ENCODE measurements at regions not wholly inside any gene's neighbourhood (a gene's known extent, or its start where the extent isn't known, plus 50 kb on each side); places are given as distances from the start of the nearest gene placed in this dataset.

GRCh38 chr2:34368304-34368703 is 769.2 kb upstream of the FAM98A start:
- no peak for DNase-seq
- no peaks in the 10 kb centered on the region for H3K9me3 ChIP-seq
- H3K36me3 ChIP-seq, result no peaks in the 10 kb centered on the region
- no peaks in the 10 kb centered on the region for H3K27me3 ChIP-seq
- H3K4me3 ChIP-seq, result no peak overlapping the region

DNA sequence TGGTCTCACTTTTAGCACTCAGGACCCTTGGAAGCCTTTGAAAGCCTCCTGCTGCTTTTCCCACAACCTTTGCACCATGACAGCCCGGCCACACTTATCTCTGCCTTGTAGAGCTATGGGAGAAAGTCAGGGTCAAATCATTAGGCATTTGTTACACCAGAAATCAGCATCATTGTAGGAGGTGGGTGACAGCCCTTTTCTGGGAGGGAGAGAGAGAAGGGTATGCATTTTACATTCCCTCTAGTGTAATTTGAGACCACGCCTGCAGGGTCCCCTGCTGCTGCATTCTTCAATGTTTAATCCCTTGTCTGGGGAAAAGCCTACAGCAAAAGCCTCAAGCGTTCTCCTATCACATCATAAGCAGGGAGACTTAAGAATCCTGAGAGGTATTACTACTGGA is 766.8 kb upstream of the FAM98A start:
- DNase-seq, result no peak
- H3K9me3 ChIP-seq, result no peaks in the 10 kb centered on the region

GRCh38 chr2:34365512-34365911 is 766.4 kb upstream of the FAM98A start:
- DNase-seq, result no peak
- no peak overlapping the region for H3K4me3 ChIP-seq
- no peaks in the 10 kb centered on the region for H3K36me3 ChIP-seq
- H3K9me3 ChIP-seq, result no peaks in the 10 kb centered on the region
- no peaks in the 10 kb centered on the region for H3K27me3 ChIP-seq

More for the DNA sequence above, 766.8 kb upstream of the FAM98A start:
- H3K27me3 ChIP-seq, result no peaks in the 10 kb centered on the region
- no peak overlapping the region for H3K4me3 ChIP-seq
- H3K36me3 ChIP-seq, result no peaks in the 10 kb centered on the region

- no peaks in the 10 kb centered on the region for H3K36me3 ChIP-seq
- no peak for DNase-seq
These were observed 754.5 kb upstream of the FAM98A start for GRCh38 chr2:34353509-34354113.

DNA sequence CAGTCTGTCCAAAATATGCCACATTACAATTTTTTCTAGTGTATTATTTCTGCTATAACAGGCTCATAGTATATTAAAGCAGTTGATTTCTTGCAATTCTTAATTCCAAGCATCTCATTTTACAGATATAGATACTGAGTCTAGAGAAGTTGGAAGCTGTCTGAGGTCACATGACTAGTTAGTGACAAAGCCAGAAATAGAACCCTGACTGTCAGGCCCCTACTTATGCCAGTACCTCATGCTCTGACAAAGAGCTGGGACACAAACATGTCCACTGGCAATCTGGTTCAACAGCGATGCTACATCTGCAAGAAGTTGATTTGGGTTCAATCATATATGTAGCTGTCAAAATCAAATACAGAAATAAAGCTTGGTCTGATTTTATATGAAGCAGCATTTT is 750.4 kb upstream of the FAM98A start:
- H3K36me3 ChIP-seq, result no peaks in the 10 kb centered on the region
- H3K4me3 ChIP-seq, result no peak overlapping the region
- no peaks in the 10 kb centered on the region for H3K27me3 ChIP-seq
- no peak for DNase-seq
- no peaks in the 10 kb centered on the region for H3K9me3 ChIP-seq

More at GRCh38 chr2:34353509-34354113, 754.5 kb upstream of the FAM98A start:
- no peak overlapping the region for H3K4me3 ChIP-seq
- no peaks in the 10 kb centered on the region for H3K27me3 ChIP-seq
- H3K9me3 ChIP-seq, result no peaks in the 10 kb centered on the region

GRCh38 chr2:34345030-34345429 is 745.9 kb upstream of the FAM98A start:
- no peaks in the 10 kb centered on the region; the same call in 1 of the 2 replicates for H3K27me3 ChIP-seq
- H3K36me3 ChIP-seq, result no peaks in the 10 kb centered on the region
- H3K4me3 ChIP-seq, result no peak overlapping the region
- no peaks in the 10 kb centered on the region for H3K9me3 ChIP-seq
- no peak for DNase-seq

DNA sequence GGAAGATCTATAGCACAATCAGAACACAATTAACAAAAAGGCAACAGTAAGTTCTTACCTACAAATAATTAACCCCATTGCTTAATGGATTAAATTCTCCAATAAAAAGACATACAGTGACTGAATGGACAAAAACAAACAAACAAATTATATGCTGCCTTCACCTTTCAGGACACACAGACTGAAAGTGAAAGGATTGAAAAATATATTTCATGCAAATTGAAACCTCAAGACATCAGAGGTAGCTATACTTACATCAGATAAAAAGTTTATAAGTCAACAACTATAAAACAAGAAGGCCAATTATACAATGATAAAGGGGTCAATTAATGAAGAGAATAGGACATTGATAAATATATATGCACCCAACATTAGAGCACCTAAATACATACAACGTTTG is 741.2 kb upstream of the FAM98A start:
- Histone ChIP-seq H3K4me3 (no peak overlapping the region), H3K27me3 (no peaks in the 10 kb centered on the region; the same call in 1 of the 2 replicates), H3K36me3 (no peaks in the 10 kb centered on the region), H3K9me3 (no peaks in the 10 kb centered on the region)
- no peak for DNase-seq

DNA sequence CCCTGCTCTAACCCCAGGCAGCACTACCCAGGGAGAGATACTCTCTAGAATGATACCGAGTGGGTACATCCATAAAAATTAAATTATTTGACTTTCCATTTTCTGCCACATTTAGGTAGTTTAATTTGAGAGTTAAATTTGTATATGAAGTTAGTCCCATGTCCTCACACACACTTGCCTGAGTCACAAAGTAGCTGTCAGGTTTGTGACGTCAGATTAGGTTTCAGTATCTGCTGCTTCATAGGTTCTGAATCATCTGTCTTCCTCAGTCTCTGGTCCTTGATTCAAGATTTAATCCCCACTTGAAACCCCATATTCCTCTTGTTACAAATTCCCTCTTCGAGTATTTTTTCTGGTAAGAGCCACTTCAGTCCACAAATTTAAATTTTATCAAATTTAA is 738.6 kb upstream of the FAM98A start:
- Histone ChIP-seq H3K36me3 (no peaks in the 10 kb centered on the region), H3K9me3 (no peaks in the 10 kb centered on the region), H3K27me3 (no peaks in the 10 kb centered on the region; the same call in 1 of the 2 replicates), H3K4me3 (no peak overlapping the region)
- DNase-seq, result no peak

DNA sequence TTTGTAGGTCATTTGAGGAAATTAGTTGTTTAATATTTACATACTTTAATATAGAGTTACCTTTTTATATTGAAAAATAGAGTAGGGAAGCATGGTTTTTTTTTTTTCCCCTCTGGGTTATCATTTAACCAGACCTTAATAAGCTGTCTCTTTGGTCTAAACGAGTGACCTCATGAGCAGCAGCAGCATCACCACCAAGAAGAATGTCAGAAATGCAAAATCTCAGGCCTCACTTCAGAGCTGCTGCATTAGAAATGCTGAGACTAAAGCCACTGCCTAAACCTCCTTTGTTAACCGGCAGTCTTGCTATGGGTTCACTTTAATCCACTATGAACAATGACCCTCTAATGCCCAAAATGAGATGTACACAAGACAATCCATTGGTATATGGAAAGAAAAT is 733.7 kb upstream of the FAM98A start:
- no peak for DNase-seq
- Histone ChIP-seq H3K27me3 (no peaks in the 10 kb centered on the region), H3K4me3 (no peak overlapping the region), H3K36me3 (no peaks in the 10 kb centered on the region), H3K9me3 (no peaks in the 10 kb centered on the region)

- Histone ChIP-seq H3K36me3 (no peaks in the 10 kb centered on the region), H3K27me3 (no peaks in the 10 kb centered on the region), H3K9me3 (no peaks in the 10 kb centered on the region), H3K4me3 (no peak overlapping the region)
- no peak for DNase-seq
These were observed 721.0 kb upstream of the FAM98A start for GRCh38 chr2:34320056-34320455.

DNA sequence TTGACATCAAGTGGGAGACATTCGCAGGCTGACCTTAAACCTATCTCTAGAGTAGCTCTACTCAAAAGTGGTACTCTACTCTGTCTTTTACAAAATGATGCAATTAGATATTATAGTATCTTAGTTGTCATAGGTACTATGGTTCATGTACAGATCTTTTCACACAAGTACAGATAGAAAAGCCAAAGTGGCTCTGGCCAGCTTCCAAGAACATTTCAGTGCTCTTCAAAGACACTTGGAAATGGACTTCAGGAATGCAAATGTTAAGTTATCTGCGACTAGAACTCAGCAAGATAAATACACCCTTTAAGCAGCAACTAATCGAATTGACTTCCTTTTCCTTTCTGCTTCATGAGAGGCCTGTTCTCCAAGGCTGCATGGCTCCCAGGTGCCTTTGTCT is 718.7 kb upstream of the FAM98A start:
- Histone ChIP-seq H3K9me3 (no peaks in the 10 kb centered on the region), H3K27me3 (no peaks in the 10 kb centered on the region), H3K36me3 (no peaks in the 10 kb centered on the region), H3K4me3 (no peak overlapping the region)
- DNase-seq, result no peak

DNA sequence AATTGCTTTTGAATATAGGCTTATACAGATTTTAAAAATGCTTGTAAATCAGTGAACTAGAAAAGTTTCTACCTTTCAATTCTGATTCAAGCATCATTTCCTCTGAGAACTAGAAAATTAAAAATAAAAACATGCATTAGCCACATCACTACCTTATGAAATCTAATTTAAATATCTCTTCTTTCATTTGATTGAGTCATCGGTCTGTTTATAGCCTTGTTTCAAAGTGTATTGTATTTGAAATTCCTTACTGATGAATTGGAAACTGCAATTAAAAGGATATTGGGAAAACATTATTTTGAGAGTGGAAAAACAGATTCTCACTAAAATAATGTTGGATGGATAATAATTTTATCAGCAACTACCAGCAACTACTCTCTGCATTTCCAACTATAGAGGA is 717.7 kb upstream of the FAM98A start:
- no peak for DNase-seq
- H3K36me3 ChIP-seq, result no peaks in the 10 kb centered on the region
- H3K27me3 ChIP-seq, result no peaks in the 10 kb centered on the region
- no peaks in the 10 kb centered on the region for H3K9me3 ChIP-seq
- no peak overlapping the region for H3K4me3 ChIP-seq

DNA sequence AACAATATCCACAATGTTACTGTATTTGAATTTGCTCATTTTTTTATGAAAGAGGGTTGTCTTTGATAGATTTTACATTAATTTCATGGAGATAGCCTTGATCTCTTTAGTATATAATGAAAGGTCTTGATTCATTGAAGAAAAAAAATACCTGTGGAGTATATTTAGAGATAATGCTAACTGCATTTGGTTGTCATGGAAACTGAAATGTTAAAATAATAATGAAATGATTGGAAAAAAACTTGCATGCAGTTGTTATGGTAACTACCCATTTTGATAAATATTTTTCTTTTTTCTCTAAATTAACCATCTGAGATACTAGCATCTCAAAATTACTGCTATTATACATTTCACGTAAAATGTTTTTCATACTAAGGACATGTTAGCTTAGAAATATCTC is 712.7 kb upstream of the FAM98A start:
- no peak overlapping the region for H3K4me3 ChIP-seq
- no peaks in the 10 kb centered on the region for H3K36me3 ChIP-seq
- no peaks in the 10 kb centered on the region for H3K9me3 ChIP-seq
- H3K27me3 ChIP-seq, result no peaks in the 10 kb centered on the region
- DNase-seq, result no peak

- Histone ChIP-seq H3K9me3 (no peaks in the 10 kb centered on the region), H3K27me3 (no peaks in the 10 kb centered on the region), H3K4me3 (no peak overlapping the region), H3K36me3 (no peaks in the 10 kb centered on the region)
- no peak for DNase-seq
These were observed 709.0 kb upstream of the FAM98A start for GRCh38 chr2:34308140-34308539.

DNA sequence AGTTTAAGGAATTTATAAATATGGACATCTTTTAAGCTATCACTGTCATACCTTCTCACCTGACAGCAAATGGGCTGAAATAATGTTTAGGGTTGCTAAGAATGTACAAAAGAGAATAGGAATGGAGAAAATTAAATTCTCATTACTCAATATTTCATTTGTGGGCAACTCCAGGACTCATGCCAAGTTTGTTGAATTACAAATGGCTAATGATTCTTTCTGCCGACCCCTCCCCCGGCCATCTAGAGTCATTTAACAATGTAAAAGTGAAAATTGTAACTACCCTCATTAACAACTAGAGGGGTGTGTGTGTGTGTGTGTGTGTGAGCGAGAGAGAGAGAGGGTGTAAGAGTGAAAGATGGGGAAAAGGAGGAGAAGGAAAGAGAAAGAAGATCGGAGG is 708.5 kb upstream of the FAM98A start:
- Histone ChIP-seq H3K4me3 (no peak overlapping the region), H3K27me3 (no peaks in the 10 kb centered on the region)
- no peak for DNase-seq

GRCh38 chr2:34306745-34307144 is 707.6 kb upstream of the FAM98A start:
- Histone ChIP-seq H3K36me3 (no peaks in the 10 kb centered on the region), H3K9me3 (no peaks in the 10 kb centered on the region), H3K27me3 (no peaks in the 10 kb centered on the region), H3K4me3 (no peak overlapping the region)
- DNase-seq, result no peak

More for the DNA sequence above, 708.5 kb upstream of the FAM98A start:
- no peaks in the 10 kb centered on the region for H3K36me3 ChIP-seq
- no peaks in the 10 kb centered on the region for H3K9me3 ChIP-seq

DNA sequence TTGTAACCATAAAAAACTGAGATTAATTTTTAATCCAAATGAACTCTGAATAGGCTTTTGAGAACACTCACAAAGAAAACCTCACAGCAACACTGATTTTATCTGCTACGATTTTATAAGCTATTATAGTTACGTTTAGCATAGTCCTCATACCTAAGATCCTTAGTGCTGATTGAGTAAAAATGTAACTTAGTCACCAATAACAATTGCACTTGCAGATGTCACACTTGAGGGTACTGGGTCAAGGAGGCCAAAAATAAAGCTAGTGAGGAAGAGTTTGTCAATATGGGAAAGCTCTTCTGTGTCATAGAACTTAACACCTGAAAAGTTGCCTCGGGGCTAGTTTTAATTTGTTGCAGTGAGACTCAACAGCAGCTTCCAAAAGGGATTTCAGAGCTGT is 706.5 kb upstream of the FAM98A start:
- Histone ChIP-seq H3K27me3 (no peaks in the 10 kb centered on the region), H3K4me3 (no peak overlapping the region), H3K9me3 (no peaks in the 10 kb centered on the region), H3K36me3 (no peaks in the 10 kb centered on the region)
- DNase-seq, result no peak

GRCh38 chr2:34294961-34295360 is 695.9 kb upstream of the FAM98A start:
- DNase-seq, result no peak
- no peak overlapping the region for H3K4me3 ChIP-seq
- H3K9me3 ChIP-seq, result no peaks in the 10 kb centered on the region
- H3K36me3 ChIP-seq, result no peaks in the 10 kb centered on the region
- no peaks in the 10 kb centered on the region for H3K27me3 ChIP-seq

GRCh38 chr2:34291076-34291475 is 692.0 kb upstream of the FAM98A start:
- DNase-seq, result no peak
- no peaks in the 10 kb centered on the region for H3K9me3 ChIP-seq
- no peak overlapping the region for H3K4me3 ChIP-seq
- no peaks in the 10 kb centered on the region for H3K36me3 ChIP-seq
- H3K27me3 ChIP-seq, result no peaks in the 10 kb centered on the region

All from MG63 (cell line).